ENCODE measurements at regions not wholly inside any gene's neighbourhood (a gene's known extent, or its start where the extent isn't known, plus 50 kb on each side); places are given as distances from the start of the nearest gene placed in this dataset.

GRCh38 chr6:81238390-81238789, 514.1 kb downstream of the TENT5A start:
- no peak for DNase-seq (ENCODE audit: low spot score)

GRCh38 chr6:81237226-81237625, 515.3 kb downstream of the TENT5A start:
- DNase-seq (ENCODE audit: low spot score) = no peak

GRCh38 chr6:81235512-81235911, 517.0 kb downstream of the TENT5A start:
- DNase-seq (ENCODE audit: low spot score) = no peak

- no peak for DNase-seq (ENCODE audit: low spot score)
Measured at GRCh38 chr6:81233990-81234389, 518.5 kb downstream of the TENT5A start.

GRCh38 chr6:81228912-81229555, 523.4 kb downstream of the TENT5A start:
- no peak for DNase-seq (ENCODE audit: low spot score)

DNA sequence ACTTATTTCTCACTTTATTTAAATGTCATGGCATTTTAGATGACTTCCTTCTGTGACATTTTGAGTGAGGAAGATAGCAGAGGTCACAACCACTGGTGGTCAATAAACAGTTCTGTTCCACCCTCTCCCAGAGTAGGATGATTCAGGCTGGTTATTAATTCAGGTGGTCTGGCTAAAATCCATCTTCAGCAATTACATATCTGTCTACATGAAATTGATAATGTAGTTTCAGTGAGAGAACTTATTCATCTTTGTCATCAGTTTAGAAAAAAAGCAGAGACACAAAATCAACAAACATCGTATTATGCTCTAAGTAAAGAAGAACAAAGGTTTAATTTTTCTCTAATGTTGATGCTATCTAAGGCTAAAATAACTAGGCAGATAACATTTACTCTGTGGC, 525.5 kb downstream of the TENT5A start:
- no peak for DNase-seq (ENCODE audit: low spot score)

DNA sequence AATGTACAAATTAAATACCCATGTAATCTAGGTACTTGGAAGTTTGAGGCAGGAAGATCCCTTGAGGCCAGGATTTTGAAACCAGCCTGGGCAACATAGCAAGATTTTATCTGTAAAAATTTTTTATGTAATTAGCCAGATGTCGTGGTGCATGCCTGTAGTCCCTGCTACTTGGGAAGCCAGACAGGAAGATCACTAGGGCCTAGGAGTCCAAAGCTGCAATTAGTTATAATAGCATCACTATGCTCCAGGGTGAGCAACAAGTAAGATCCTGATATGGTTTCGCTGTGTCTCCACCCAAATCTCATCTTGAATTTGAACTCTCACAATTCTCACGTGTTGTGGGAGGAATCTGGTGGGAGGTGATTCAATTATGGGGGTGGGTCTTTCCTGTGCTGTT, 535.8 kb downstream of the TENT5A start:
- no peak for DNase-seq (ENCODE audit: low spot score)

GRCh38 chr6:81215092-81215432, 537.4 kb downstream of the TENT5A start:
- no peak for DNase-seq (ENCODE audit: low spot score)

DNA sequence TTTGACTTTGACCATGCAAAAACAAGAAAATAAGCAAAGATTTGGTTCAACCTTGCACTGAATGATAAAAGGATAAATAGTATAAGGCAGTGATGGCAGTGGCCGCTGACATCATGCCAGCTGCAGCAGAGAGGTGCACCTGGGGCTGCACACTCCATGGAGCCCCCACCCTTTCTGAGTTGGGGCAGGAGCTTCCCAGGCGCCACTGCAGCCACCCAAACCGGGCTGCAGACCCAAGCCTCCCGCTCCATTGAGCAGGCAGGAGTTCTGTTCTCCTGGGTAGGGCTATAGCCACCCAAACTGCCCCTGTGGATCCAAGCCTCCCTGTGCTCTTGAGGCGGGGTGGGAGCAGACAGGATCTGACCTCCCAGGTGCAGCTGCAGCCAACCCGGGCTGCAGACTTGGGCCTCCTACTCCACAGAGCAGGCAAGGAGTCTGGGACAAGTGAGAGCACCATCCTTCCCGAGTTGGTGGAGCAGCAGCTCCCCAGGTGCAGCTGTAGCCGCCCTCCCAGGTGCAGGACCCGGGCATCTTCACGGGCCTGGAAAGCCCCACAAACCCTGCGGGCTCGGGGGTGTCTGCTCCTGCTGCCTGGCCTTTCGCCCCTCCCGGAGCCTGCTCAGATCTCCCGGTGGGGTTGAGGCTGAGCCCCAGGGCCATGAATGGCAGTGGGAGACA, 537.9 kb downstream of the TENT5A start:
- DNase-seq (ENCODE audit: low spot score) = no peak

GRCh38 chr6:81204731-81205130, 547.8 kb downstream of the TENT5A start:
- no peak for DNase-seq (ENCODE audit: low spot score)

DNA sequence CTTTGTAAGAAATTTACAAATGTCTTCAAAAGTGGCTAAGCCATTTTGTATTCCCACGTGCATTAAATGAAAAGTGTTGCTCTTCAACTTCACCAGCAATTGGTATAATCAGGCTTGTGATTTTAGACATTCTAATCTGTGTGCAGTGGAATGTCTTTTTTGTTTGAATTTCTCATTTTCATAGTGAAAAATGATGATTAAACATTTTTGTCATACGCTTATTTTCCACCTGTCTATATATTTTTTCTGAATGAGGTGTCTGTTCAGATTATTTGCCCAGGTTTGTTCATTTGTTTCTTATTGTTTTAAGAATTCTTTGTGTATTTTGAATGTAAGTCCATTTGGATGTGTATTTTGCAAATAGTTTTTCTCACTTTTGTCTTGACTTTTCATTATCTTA, 558.1 kb downstream of the TENT5A start:
- DNase-seq (ENCODE audit: low spot score) = no peak

- no peak for DNase-seq (ENCODE audit: low spot score)
Measured at GRCh38 chr6:81172056-81172740, 580.3 kb downstream of the TENT5A start.

- DNase-seq (ENCODE audit: low spot score) = no peak
Measured at GRCh38 chr6:81169166-81169565, 583.3 kb downstream of the TENT5A start.

GRCh38 chr6:81166770-81167169, 585.7 kb downstream of the TENT5A start:
- no peak for DNase-seq (ENCODE audit: low spot score)

GRCh38 chr6:81158956-81159355, 593.5 kb downstream of the TENT5A start:
- no peak for DNase-seq (ENCODE audit: low spot score)

GRCh38 chr6:81148751-81149150, 603.7 kb downstream of the TENT5A start:
- DNase-seq (ENCODE audit: low spot score) = no peak

DNA sequence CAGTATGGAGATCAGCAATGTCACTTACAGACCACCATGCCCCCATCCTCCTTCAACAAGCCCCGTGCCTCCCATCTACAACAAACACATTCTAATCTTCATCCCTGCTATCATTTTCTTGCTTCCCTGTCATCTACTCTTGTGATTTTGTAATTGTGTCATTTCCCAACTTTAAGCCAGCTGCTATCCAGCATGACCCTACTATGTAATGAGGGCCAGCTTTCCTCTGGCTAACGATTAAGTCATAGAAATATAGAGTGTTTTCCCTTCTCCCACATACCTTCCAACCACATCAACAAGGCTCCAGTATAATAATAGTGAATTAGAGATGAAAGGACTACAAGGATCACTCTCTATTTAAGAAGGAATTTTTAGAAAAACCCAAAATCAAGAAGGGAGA, 607.0 kb downstream of the TENT5A start:
- no peak for DNase-seq (ENCODE audit: low spot score)

- DNase-seq (ENCODE audit: low spot score) = no peak
Measured at GRCh38 chr6:81144346-81144745, 608.1 kb downstream of the TENT5A start.

DNA sequence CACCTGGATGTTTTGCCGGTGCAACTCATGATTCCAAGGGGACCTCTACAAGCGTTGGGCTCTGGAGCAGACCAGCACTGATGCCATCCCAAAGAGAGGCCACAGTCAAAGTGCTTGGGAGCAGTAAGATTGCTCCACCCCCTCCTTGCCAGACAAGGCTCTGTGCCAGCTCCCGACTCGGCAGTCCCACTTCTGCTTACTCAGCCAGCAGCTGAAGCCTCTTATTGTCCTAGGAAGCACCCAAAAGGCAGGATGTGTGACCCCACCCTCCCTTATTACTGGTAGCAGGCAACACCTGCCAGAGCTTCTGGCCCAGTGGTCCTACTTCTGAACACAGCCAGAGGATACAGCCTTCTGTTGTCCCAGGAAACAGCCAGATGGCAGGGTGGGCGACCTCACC, 614.2 kb downstream of the TENT5A start:
- DNase-seq (ENCODE audit: low spot score) = no peak

DNA sequence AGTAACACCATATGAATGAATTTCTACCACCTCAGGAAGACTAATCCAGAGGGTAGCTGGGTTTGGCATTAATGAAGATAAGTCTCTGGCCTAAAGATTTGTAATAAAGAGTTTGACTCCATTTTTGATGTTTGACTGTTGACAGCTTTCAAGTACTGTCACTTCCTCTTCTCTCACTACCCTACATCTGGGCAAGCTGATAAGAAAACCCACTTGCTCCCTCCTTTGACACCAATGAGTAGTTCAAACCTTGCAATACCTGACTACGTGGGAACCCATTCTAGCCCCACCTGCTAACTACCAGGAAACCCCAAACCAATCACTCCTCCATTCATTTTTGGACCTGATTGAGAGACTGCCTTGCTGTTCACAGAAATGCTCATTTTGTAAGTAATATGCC, 621.5 kb downstream of the TENT5A start:
- DNase-seq (ENCODE audit: low spot score) = no peak

DNA sequence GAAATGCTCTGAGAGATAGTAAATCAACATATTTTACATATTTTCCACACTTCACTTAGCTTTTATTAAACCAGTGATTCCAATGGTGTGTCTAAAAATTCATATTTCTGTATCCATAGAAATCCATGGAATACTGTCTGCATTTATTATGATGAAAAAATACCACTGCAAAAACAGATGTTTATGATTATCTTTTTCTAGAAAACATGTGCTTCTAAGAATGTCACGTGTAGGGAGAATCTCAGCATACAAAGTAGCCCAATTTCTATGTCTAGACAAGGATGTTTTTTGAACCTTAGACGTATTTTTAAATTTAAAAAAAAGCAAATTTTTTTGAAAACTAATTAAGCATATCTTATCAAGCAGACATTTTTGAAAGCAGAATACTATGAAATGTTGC, 622.4 kb downstream of the TENT5A start:
- DNase-seq (ENCODE audit: low spot score) = no peak

DNA sequence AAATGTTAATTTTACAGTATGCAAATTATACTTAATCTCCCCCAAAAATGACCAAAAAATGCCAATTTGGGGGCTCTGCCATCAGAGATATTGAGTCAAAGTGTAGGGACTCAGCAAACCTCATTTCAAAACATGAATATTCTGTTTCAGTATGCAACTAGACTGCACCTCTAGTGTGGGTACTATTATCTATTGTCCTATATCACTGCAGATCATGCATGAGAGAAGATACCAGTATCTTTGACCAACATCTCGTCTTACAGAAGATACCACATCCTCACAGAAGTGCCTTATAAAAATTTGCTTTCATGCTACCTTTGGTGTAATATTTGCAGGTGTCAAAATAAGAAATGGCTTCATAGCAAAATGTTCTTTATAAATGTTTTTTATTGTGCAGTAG, 623.8 kb downstream of the TENT5A start:
- no peak for DNase-seq (ENCODE audit: low spot score)

DNA sequence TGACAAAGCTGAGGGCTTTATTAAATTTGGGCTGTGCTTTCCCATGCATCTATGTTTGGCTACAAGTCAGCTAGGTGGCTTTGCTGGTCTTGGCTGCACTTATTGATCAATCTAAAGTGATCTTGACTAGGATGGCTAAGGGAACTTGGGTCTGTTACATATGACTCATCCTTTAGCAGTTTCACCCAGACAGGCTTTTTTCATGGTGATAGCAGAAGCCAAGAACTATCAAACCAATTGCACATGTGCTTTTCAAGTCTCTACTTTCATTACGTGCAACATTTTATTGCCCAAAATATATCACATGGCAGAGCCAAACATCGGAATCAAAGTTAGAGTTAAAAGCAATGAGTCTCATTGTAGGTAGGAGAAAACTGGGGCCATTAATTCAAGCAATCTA, 626.3 kb downstream of the TENT5A start:
- DNase-seq (ENCODE audit: low spot score) = no peak

GRCh38 chr6:81120280-81120679, 632.2 kb downstream of the TENT5A start:
- DNase-seq (ENCODE audit: low spot score) = no peak
